Loucy (cell line): ENCODE measurements at regions not wholly inside any gene's neighbourhood (a gene's known extent, or its start where the extent isn't known, plus 50 kb on each side); places are given as distances from the start of the nearest gene placed in this dataset.

Experiments
- H2AFZ ChIP-seq: fragments of 200-600 bp; sonication (generic); 2 replicates; pipeline ENCODE4 v1.6.0; 2016; ENCODE audit warnings: antibody characterized with exemption, mild to moderate bottlenecking, low read length, moderate library complexity
- H3F3A ChIP-seq: fragments of 200-600 bp; 2 replicates; pipeline ENCODE4 v1.6.0; 2016; ENCODE audit warnings: antibody characterized with exemption, low read depth, mild to moderate bottlenecking
- H3K27me3 ChIP-seq: fragments of 200-600 bp; sonication (generic); 2 replicates; pipeline ENCODE4 v1.6.1; 2014; ENCODE audit warnings: low read length, mild to moderate bottlenecking; ENCODE audit not compliant: insufficient read depth, poor library complexity, severe bottlenecking
- H3K36me3 ChIP-seq: fragments of 200-600 bp; sonication (generic); 2 replicates; pipeline ENCODE4 v1.6.1; 2016; ENCODE audit warnings: low read length; ENCODE audit not compliant: insufficient read depth
- H3K4me1 ChIP-seq: fragments of 200-600 bp; sonication (generic); 2 replicates; pipeline ENCODE4 v1.5.1; 2014; ENCODE audit warnings: low read length, mild to moderate bottlenecking; ENCODE audit not compliant: insufficient read depth, poor library complexity, severe bottlenecking
- H3K4me2 ChIP-seq: fragments of 200-600 bp; sonication (generic); 2 replicates; pipeline ENCODE4 v1.6.0; 2014; ENCODE audit warnings: antibody characterized with exemption, low read length, low read depth, mild to moderate bottlenecking; ENCODE audit not compliant: poor library complexity, severe bottlenecking
- H3K4me3 ChIP-seq: fragments of 200-600 bp; sonication (generic); 2 replicates; pipeline ENCODE4 v1.5.1; 2014; ENCODE audit warnings: low read length, mild to moderate bottlenecking, mixed read lengths; ENCODE audit not compliant: poor library complexity, severe bottlenecking
- H3K79me2 ChIP-seq: fragments of 200-600 bp; sonication (generic); 2 replicates; pipeline ENCODE4 v1.6.1; 2014; ENCODE audit warnings: low read length; ENCODE audit not compliant: insufficient read depth
- H3K9ac ChIP-seq: fragments of 200-600 bp; sonication (generic); 2 replicates; pipeline ENCODE4 v1.6.0; 2014; ENCODE audit warnings: mild to moderate bottlenecking, low read depth, low read length, moderate library complexity; ENCODE audit not compliant: poor library complexity, severe bottlenecking
- H3K9me2 ChIP-seq: fragments of 200-600 bp; sonication (generic); replicated peaks from 2 replicates; pipeline ENCODE4 v1.6.1; 2016; ENCODE audit warnings: low read depth, low read length, mixed read lengths
- H3K9me3 ChIP-seq: fragments of 200-600 bp; sonication (generic); 2 replicates; pipeline ENCODE4 v1.6.1; 2014; ENCODE audit warnings: mild to moderate bottlenecking, antibody characterized with exemption, low read length, low read depth; ENCODE audit not compliant: insufficient read depth
- H4K20me1 ChIP-seq: fragments of 200-600 bp; sonication (generic); 2 replicates; pipeline ENCODE4 v1.6.0; 2014; ENCODE audit warnings: antibody characterized with exemption, low read length, mild to moderate bottlenecking; ENCODE audit not compliant: insufficient read depth, poor library complexity, severe bottlenecking
- EZH2phosphoT487 ChIP-seq: fragments of 200-600 bp; IDR thresholded peaks from 2 replicates; pipeline ENCODE4 v1.6.1; 2018; ENCODE audit warnings: antibody characterized with exemption, mild to moderate bottlenecking, moderate library complexity, borderline replicate concordance
- TF ChIP-seq, protein P1 (sequence below): fragments of 200-600 bp; sonication (generic); conservative IDR thresholded peaks from 2 replicates; pipeline ENCODE4 v1.5.1; 2014; ENCODE audit warnings: mild to moderate bottlenecking, antibody characterized with exemption, low read length

DNA sequence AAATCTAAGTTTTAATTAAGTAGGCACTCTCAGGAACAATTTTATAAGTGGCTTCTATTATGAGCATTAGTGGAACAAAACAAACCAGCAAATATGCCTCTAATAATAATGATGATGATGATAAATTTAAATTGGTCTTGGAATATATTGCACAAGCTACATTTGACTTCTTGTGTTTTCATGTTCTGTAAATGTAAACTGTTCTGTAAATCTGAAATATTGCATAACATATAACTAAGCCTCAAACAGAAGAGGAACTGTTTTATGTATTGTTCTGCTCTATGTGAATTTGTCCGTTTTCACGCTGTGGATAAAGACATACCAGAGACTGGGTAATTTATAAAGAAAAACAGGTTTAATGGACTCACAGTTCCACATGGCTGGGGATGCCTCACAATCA lies 625.2 kb upstream of the CELF2 start:
- no peak for TF ChIP-seq EZH2phosphoT487
- TF ChIP-seq, protein P1, sequence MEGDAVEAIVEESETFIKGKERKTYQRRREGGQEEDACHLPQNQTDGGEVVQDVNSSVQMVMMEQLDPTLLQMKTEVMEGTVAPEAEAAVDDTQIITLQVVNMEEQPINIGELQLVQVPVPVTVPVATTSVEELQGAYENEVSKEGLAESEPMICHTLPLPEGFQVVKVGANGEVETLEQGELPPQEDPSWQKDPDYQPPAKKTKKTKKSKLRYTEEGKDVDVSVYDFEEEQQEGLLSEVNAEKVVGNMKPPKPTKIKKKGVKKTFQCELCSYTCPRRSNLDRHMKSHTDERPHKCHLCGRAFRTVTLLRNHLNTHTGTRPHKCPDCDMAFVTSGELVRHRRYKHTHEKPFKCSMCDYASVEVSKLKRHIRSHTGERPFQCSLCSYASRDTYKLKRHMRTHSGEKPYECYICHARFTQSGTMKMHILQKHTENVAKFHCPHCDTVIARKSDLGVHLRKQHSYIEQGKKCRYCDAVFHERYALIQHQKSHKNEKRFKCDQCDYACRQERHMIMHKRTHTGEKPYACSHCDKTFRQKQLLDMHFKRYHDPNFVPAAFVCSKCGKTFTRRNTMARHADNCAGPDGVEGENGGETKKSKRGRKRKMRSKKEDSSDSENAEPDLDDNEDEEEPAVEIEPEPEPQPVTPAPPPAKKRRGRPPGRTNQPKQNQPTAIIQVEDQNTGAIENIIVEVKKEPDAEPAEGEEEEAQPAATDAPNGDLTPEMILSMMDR, result no peak
- no peak overlapping the region for H2AFZ ChIP-seq
- no peak overlapping the region for H3K4me2 ChIP-seq
- H3K9ac ChIP-seq, result no peak overlapping the region
- H4K20me1 ChIP-seq, result no peaks in the 10 kb centered on the region
- no peaks in the 10 kb centered on the region for H3K9me2 ChIP-seq
- H3K36me3 ChIP-seq, result no peaks in the 10 kb centered on the region
- no peak overlapping the region for H3K4me3 ChIP-seq
- H3K9me3 ChIP-seq, result 0 out of 2 replicates have a peak, but pooled peaks cover 4% of the 10 kb centered on the region
- no peaks in the 10 kb centered on the region for H3K27me3 ChIP-seq
- no peaks in the 10 kb centered on the region for H3K4me1 ChIP-seq
- no peaks in the 10 kb centered on the region for H3F3A ChIP-seq
- H3K79me2 ChIP-seq, result no peaks in the 10 kb centered on the region

DNA sequence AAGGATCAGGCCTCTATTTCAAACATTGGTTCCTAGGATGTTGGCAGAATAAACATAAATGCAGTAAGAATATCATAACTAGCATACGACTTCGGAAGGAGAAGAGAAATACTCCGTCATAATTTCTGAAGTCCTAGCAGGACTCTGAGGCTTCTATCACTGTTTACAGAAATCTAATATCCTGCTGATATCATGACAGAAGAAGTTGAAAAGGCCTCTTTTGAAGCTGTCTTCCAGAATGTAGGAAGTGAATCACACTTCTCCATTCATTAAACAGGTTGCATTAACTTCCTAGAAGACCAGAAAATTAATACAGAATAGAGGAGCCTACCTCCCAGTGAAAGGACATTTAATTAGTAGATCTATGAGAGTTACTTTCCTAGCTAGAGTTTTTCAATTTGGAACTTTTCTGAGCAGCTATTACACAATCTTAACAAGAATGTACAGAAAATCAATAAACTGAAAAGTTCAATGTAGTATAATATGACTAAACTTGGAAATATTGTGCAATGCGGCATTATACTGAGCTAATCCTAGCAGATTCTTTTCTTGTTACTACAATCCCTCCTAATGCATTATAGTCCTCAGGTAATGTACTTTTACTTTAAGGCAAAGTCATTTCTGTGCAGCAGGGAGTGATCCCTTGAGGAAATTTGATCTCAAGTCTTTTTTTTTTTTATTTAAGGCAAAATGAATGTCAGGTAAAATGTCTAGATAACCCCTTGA lies 622.6 kb upstream of the CELF2 start:
- TF ChIP-seq EZH2phosphoT487, result no peak
- TF ChIP-seq, protein P1, result no peak
- Histone ChIP-seq H3K4me1 (no peaks in the 10 kb centered on the region), H3K36me3 (no peaks in the 10 kb centered on the region), H3K9me3 (no peaks in the 10 kb centered on the region), H3K4me3 (no peak overlapping the region), H4K20me1 (no peaks in the 10 kb centered on the region), H3K4me2 (no peak overlapping the region), H3K27me3 (no peaks in the 10 kb centered on the region), H3K9me2 (no peaks in the 10 kb centered on the region), H2AFZ (no peak overlapping the region), H3K79me2 (no peaks in the 10 kb centered on the region), H3K9ac (no peak overlapping the region), H3F3A (no peaks in the 10 kb centered on the region)

DNA sequence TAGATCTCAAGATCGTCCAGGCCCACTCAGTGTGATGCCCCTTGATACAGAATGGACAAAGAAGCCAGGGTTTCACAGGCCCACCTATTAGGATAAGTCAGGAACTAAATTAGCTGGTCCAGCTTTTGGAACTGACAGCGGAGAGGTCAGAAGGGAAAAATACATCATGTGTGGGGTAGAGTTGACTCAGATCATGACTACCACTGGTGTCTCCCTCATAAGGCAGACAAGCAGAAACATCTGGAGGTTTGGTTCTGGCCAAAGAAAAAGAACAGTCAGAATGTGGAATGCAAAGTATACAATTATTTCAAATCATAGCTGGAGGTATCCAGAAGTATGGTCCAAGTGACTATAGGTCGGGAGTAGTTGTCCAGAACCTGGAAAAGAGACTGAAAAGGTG lies 621.1 kb upstream of the CELF2 start:
- no peaks in the 10 kb centered on the region for H3K27me3 ChIP-seq
- H3K9me3 ChIP-seq, result no peaks in the 10 kb centered on the region
- H2AFZ ChIP-seq, result no peak overlapping the region
- H3K4me3 ChIP-seq, result no peak overlapping the region
- no peaks in the 10 kb centered on the region for H4K20me1 ChIP-seq
- no peak overlapping the region for H3K9ac ChIP-seq
- no peaks in the 10 kb centered on the region for H3K9me2 ChIP-seq
- no peaks in the 10 kb centered on the region for H3K79me2 ChIP-seq
- no peak for TF ChIP-seq EZH2phosphoT487
- TF ChIP-seq, protein P1, result no peak
- H3F3A ChIP-seq, result no peaks in the 10 kb centered on the region
- H3K36me3 ChIP-seq, result no peaks in the 10 kb centered on the region
- no peak overlapping the region for H3K4me2 ChIP-seq
- H3K4me1 ChIP-seq, result no peaks in the 10 kb centered on the region
